WTC11 (cell line): ENCODE measurements at regions not wholly inside any gene's neighbourhood (a gene's known extent, or its start where the extent isn't known, plus 50 kb on each side); places are given as distances from the start of the nearest gene placed in this dataset.

Experiments used
- ATF2 ChIP-seq: sonication (generic); formaldehyde crosslinking; IDR thresholded peaks from 2 replicates; pipeline ENCODE4 v1.8.1; 2022; ENCODE audit warnings: low read depth, missing genetic modification reagents, borderline replicate concordance
- CREB1 ChIP-seq: sonication (generic); formaldehyde crosslinking; IDR thresholded peaks from 2 replicates; pipeline ENCODE4 v1.8.0; 2023; ENCODE audit warnings: mild to moderate bottlenecking, missing genetic modification reagents
- CTCF ChIP-seq: fragments of 200-600 bp; IDR thresholded peaks from 2 replicates; pipeline ENCODE4 v1.8.0; 2022; ENCODE audit warnings: antibody characterized with exemption
- ERG ChIP-seq: fragments of 250-450 bp; sonication (Bioruptor Pico); IDR thresholded peaks from 2 replicates; pipeline ENCODE4 v1.8.0; 2021; ENCODE audit warnings: mild to moderate bottlenecking
- FOXJ3 ChIP-seq: sonication (generic); formaldehyde crosslinking; IDR thresholded peaks from 2 replicates; pipeline ENCODE4 v1.9.0; 2021; ENCODE audit warnings: missing genetic modification reagents, mild to moderate bottlenecking, borderline replicate concordance
- KAT7 ChIP-seq: sonication (generic); formaldehyde crosslinking; IDR thresholded peaks from 2 replicates; pipeline ENCODE4 v1.8.1; 2023; ENCODE audit warnings: missing genetic modification reagents, mild to moderate bottlenecking, borderline replicate concordance
- MAX ChIP-seq: sonication (generic); formaldehyde crosslinking; IDR thresholded peaks from 2 replicates; pipeline ENCODE4 v1.8.0; 2022; ENCODE audit warnings: mild to moderate bottlenecking, missing genetic modification reagents
- NFYB ChIP-seq: sonication (generic); formaldehyde crosslinking; conservative IDR thresholded peaks from 2 replicates; pipeline ENCODE4 v1.8.0; 2022; ENCODE audit warnings: low read depth, missing genetic modification reagents
- NR1H2 ChIP-seq: sonication (generic); formaldehyde crosslinking; IDR thresholded peaks from 2 replicates; pipeline ENCODE4 v1.9.0; 2021; ENCODE audit warnings: mild to moderate bottlenecking, moderate library complexity, missing genetic modification reagents
- ZNF532 ChIP-seq: fragments of 250-450 bp; sonication (Bioruptor Pico); IDR thresholded peaks from 2 replicates; pipeline ENCODE4 v1.9.0; 2021; ENCODE audit warnings: mild to moderate bottlenecking, borderline replicate concordance

- TF ChIP-seq CREB1 (no peak), NFYB (CRISPR knock-in tag) (no peak), FOXJ3 (CRISPR knock-in tag) (no peak), MAX (CRISPR knock-in tag) (no peak), ATF2 (no peak), CTCF (no peak), KAT7 (CRISPR knock-in tag) (no peak), NR1H2 (CRISPR knock-in tag) (no peak), ERG (CRISPR knock-in tag) (no peak), ZNF532 (CRISPR knock-in tag) (no peak)
These were observed 68.3 kb upstream of the SLC44A1 start for GRCh38 chr9:105176194-105176593.
